GM21619 (cell line): ENCODE measurements at regions not wholly inside any gene's neighbourhood (a gene's known extent, or its start where the extent isn't known, plus 50 kb on each side); places are given as distances from the start of the nearest gene placed in this dataset.
"Not testable (repeated sequence)": the region's sequence is repeated elsewhere in the genome, so short reads cannot be mapped to it uniquely, and the experiment has no call there.

Experiments
- ATAC-seq: cut with Tn5 transposase; IDR thresholded peaks from one replicate; pipeline ENCODE4 v1.9.1; 2021; ENCODE audit not compliant: unreplicated experiment

GRCh38 chr15:22134941-22135566, 54.7 kb downstream of the OR4M2 start:
- ATAC-seq: not testable (repeated sequence)

GRCh38 chr15:22137572-22137971, 57.2 kb downstream of the OR4M2 start:
- not testable (repeated sequence) for ATAC-seq

- not testable (repeated sequence) for ATAC-seq
Measured at GRCh38 chr15:22141106-22141505, 60.8 kb downstream of the OR4M2 start.

- peak; percentile 97 for ATAC-seq
Measured at GRCh38 chr15:22148109-22148508, 67.8 kb downstream of the OR4M2 start.

GRCh38 chr15:22158243-22158642, 77.9 kb downstream of the OR4M2 start:
- not testable (repeated sequence) for ATAC-seq

DNA sequence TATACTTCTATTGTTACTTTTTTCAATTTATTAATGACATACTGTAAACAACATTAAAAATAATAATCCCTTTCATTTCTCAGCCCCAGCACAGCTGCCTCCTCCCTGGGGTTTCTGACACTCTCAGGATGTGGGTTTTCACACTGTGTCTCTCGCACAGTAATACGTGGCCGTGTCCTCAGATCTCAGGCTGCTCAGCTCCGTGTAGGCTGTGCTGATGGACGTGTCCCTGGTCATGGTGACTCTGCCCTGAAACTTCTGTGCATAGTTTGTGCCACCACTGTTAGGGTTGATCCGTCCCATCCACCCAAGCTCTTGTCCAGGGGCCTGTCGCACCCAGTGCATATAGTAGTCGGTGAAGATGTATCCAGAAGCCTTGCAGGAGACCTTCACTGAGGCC, 80.0 kb downstream of the OR4M2 start:
- ATAC-seq: peak; percentile 30

GRCh38 chr15:22160741-22161140, 80.4 kb downstream of the OR4M2 start:
- ATAC-seq: peak; percentile 75

- ATAC-seq: peak; percentile 67
Measured at GRCh38 chr15:22161398-22161797, 81.1 kb downstream of the OR4M2 start.

- ATAC-seq: not testable (repeated sequence)
Measured at GRCh38 chr15:22163715-22164114, 83.4 kb downstream of the OR4M2 start.

DNA sequence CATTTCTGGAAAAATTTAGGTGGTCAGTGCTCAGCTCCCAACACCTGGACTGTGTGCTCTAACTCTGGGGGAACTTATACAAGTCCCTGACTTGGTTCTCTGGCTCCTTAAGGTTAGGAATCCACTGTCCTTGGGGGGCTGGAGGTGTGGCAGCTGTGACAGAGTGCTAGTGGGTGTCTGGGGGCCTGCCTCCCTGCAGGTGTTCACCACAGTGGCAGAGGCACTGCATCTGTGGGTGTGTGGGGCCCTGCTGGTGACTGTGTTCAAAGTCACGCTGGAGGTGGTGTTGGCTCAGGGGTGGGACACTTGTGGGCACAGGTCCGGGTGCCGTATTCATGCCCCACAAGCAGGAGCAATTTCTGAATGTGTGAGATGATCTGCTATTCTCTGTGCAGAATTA, 87.2 kb downstream of the OR4M2 start:
- ATAC-seq: not testable (repeated sequence)

GRCh38 chr15:22173029-22173998, 93.0 kb downstream of the OR4M2 start:
- ATAC-seq: peak; percentile 71

GRCh38 chr15:22174088-22174487, 93.8 kb downstream of the OR4M2 start:
- ATAC-seq: peak; percentile 58

- ATAC-seq: not testable (repeated sequence)
Measured at GRCh38 chr15:22177965-22178364, 97.6 kb downstream of the OR4M2 start.

DNA sequence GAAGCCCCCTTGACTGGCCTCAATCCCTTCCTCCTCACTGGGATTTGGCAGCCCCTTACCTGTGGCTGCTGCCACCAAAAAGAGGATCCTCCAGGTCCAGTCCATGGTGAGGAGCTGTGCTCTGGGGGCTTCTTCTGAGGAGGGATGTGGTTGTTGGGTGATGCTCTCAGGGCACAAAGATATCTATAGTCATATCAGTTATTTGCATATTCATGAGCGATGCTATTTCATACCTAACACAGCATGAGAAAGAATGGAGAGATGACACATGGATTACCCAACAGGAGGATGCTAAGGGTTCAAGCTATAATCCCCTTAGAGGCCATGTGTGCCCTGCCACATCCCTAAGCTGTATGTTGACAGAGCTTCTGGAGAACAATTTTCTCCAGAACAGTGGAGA, 98.1 kb downstream of the OR4M2 start:
- not testable (repeated sequence) for ATAC-seq

- not testable (repeated sequence) for ATAC-seq
Measured at GRCh38 chr15:22179043-22179442, 98.7 kb downstream of the OR4M2 start.

DNA sequence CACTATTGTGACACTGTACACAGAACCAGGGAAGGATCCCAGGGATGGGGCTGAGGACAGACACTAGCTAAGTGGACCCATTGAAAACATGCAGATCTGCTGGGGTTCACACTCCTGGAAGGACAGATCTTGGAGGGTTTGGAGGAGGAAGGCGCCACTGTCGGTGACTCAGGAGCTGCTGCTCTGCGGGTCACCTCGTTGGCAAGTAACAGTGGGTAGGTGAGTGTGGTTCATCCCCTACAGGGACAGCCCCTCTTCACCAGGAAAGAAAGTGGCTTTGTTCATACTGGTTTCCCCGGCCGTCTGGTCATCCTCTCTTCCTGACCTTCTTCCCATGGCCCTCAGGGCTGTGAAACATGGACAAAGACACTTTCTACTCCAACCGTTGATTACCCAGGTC, 100.3 kb downstream of the OR4M2 start:
- not testable (repeated sequence) for ATAC-seq

GRCh38 chr15:22184678-22185077, 104.4 kb downstream of the OR4M2 start:
- ATAC-seq: peak; percentile 67

- ATAC-seq: not testable (repeated sequence)
Measured at GRCh38 chr15:22186846-22187532, 106.7 kb downstream of the OR4M2 start.

DNA sequence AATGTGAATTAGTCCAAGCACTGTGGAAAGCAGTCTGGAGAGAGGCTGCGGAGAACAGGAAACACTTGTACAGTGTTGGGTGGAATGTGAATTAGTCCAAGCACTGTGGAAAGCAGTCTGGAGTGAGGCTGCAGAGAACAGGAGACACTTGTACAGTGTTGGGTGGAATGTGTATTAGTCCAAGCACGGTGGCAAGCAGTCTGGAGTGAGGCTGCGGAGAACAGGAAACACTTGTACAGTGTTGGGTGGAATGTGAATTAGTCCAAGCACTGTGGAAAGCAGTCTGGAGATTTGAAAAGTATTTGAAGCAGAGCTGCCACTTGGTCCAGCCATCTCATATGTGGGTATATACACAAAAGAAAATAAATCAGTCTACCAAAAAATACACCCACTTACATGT, 111.5 kb downstream of the OR4M2 start:
- not testable (repeated sequence) for ATAC-seq

GRCh38 chr15:22194739-22195617, 114.7 kb downstream of the OR4M2 start:
- not testable (repeated sequence) for ATAC-seq
